HCT116 (cell line): ENCODE measurements at regions not wholly inside any gene's neighbourhood (a gene's known extent, or its start where the extent isn't known, plus 50 kb on each side); places are given as distances from the start of the nearest gene placed in this dataset.

Experiments
- ATAC-seq: fragments of 200-7000 bp; cut with Tn5 transposase; 2 replicates; pipeline ENCODE4 v1.9.1; 2020; ENCODE audit warnings: mild to moderate bottlenecking, moderate library complexity
- BruUV-seq: library from RNA; stranded (reverse); fragments of 400-500 nt; replicated peaks from 2 replicates; lab custom pipeline; 2021; lab: Mats Ljungman, UMichigan
- CTCF ChIA-PET: fragments of 300-600 bp; sonication (Branson Sonifier 250); formaldehyde crosslinking; loops from one replicate; lab custom pipeline; 2021; ENCODE audit warnings: antibody characterized with exemption; lab: Charles Lee
- POLR2A ChIA-PET: fragments of 300-600, 350-600 bp; sonication (Branson Sonifier 250); formaldehyde crosslinking; loops from one replicate; lab custom pipeline; 2021; ENCODE audit warnings: antibody characterized with exemption; lab: Charles Lee
- RAD21 ChIA-PET, 2 experiments: fragments of 300-600 bp; sonication (Branson Sonifier 250); formaldehyde crosslinking; loops; one replicate each; lab custom pipeline; 2023; ENCODE audit warnings: low total read pairs in 2 of 2; ENCODE audit not compliant: uncharacterized antibody in 2 of 2, unreplicated experiment in 2 of 2, low non-redundant PET in 1 of 2; lab: Charles Lee
- DNase-seq: peaks from one replicate; pipeline ENCODE4 v3.0.0-alpha.2; 2010; ENCODE audit warnings: low read depth, low spot score
- H2AFZ ChIP-seq: fragments of 200-600 bp; shearing (Covaris generic), sonication (generic); 2 replicates; pipeline ENCODE4 v1.6.1; 2017; ENCODE audit warnings: low read depth, mixed run types, mixed read lengths, antibody characterized with exemption, low read length; ENCODE audit not compliant: poor library complexity, severe bottlenecking
- H3K27ac ChIP-seq: 2 replicates; pipeline ENCODE4 v1.5.1; 2012; ENCODE audit warnings: low read depth, low read length
- H3K27me3 ChIP-seq: fragments of 200-600 bp; sonication (generic); 2 replicates; pipeline ENCODE4 v1.6.1; 2016; ENCODE audit warnings: mixed run types, low read length, mixed read lengths; ENCODE audit not compliant: insufficient read depth
- H3K36me3 ChIP-seq, 2 experiments: fragments of 200-500 bp in 1 of 2; fragments of 200-600 bp in 1 of 2; sonication (Bioruptor generic) in 1 of 2; sonication (generic) in 1 of 2; 2 replicates each; pipeline versions ENCODE4 v1.5.1 to v1.6.1; 2014 to 2016; ENCODE audit warnings: low read length in 2 of 2, inconsistent platforms in 1 of 2, mixed read lengths in 1 of 2, mixed run types in 1 of 2; ENCODE audit not compliant: insufficient read depth in 2 of 2, control insufficient read depth in 1 of 2
- H3K4me1 ChIP-seq, 2 experiments: fragments of 200-600 bp in 1 of 2; sonication (generic) in 1 of 2; 2 replicates each; pipeline versions ENCODE4 v1.5.1 to v1.6.1; 2012 to 2017; ENCODE audit warnings: low read length in 2 of 2, inconsistent platforms in 1 of 2, mild to moderate bottlenecking in 1 of 2, mixed read lengths in 1 of 2, mixed run types in 1 of 2, moderate library complexity in 1 of 2; ENCODE audit not compliant: insufficient read depth in 2 of 2, control insufficient read depth in 1 of 2
- H3K4me2 ChIP-seq: fragments of 200-600 bp; sonication (generic); 2 replicates; pipeline ENCODE4 v1.6.1; 2017; ENCODE audit warnings: mixed run types, low read length, mixed read lengths
- H3K4me3 ChIP-seq, 2 experiments: fragments of 200-600 bp in 1 of 2; sonication (generic) in 1 of 2; replicated peaks in 1 of 2; 2 replicates each; pipeline ENCODE4 v1.5.1; 2011 to 2016; ENCODE audit warnings: low read length in 2 of 2, control low read depth in 1 of 2, low read depth in 1 of 2, mild to moderate bottlenecking in 1 of 2, mixed read lengths in 1 of 2, mixed run types in 1 of 2
- H3K79me2 ChIP-seq: fragments of 200-600 bp; sonication (generic); 2 replicates; pipeline ENCODE4 v1.6.1; 2017; ENCODE audit warnings: mild to moderate bottlenecking, mixed run types, low read length, moderate library complexity, mixed read lengths; ENCODE audit not compliant: insufficient read depth
- H3K9ac ChIP-seq: fragments of 200-600 bp; sonication (generic); 2 replicates; pipeline ENCODE4 v1.6.1; 2016; ENCODE audit warnings: low read length, mixed read lengths
- H3K9me2 ChIP-seq: fragments of 200-600 bp; sonication (generic), shearing (Covaris generic); 2 replicates; pipeline ENCODE4 v1.6.1; 2017; ENCODE audit warnings: mixed run types, mild to moderate bottlenecking, moderate library complexity; ENCODE audit not compliant: insufficient read depth
- H3K9me3 ChIP-seq, 2 experiments: fragments of 200-500 bp in 1 of 2; fragments of 200-600 bp in 1 of 2; sonication (Bioruptor generic) in 1 of 2; sonication (generic) in 1 of 2; 2 replicates each; pipeline ENCODE4 v1.6.1; 2014 to 2017; ENCODE audit warnings: low read length in 2 of 2, mixed read lengths in 2 of 2, inconsistent platforms in 1 of 2, low read depth in 1 of 2, mild to moderate bottlenecking in 1 of 2, mixed run types in 1 of 2, moderate library complexity in 1 of 2; ENCODE audit not compliant: control insufficient read depth in 1 of 2, insufficient read depth in 1 of 2
- H4K20me1 ChIP-seq: fragments of 200-600 bp; sonication (generic), shearing (Covaris generic); 2 replicates; pipeline ENCODE4 v1.6.1; 2017; ENCODE audit warnings: mixed run types, mild to moderate bottlenecking, moderate library complexity; ENCODE audit not compliant: insufficient read depth
- ATF3 ChIP-seq: IDR thresholded peaks from 2 replicates; pipeline ENCODE4 v1.6.1; 2012
- CBX3 ChIP-seq: IDR thresholded peaks from 2 replicates; pipeline ENCODE4 v1.6.1; 2012; ENCODE audit warnings: low read depth
- CEBPB ChIP-seq: IDR thresholded peaks from 2 replicates; pipeline ENCODE4 v1.6.1; 2012; ENCODE audit warnings: low read depth
- CTCF ChIP-seq, 3 experiments: fragments of 200-600 bp in 1 of 3; sonication (generic) in 1 of 3; IDR thresholded peaks in 2 of 3; conservative IDR thresholded peaks in 1 of 3; 2 replicates each; pipeline ENCODE4 v1.5.1; 2012 to 2017; ENCODE audit warnings: low read depth in 2 of 3, low read length in 2 of 3, antibody characterized with exemption in 1 of 3, borderline replicate concordance in 1 of 3, control low read depth in 1 of 3, mild to moderate bottlenecking in 1 of 3, mixed read lengths in 1 of 3, mixed run types in 1 of 3, moderate library complexity in 1 of 3; ENCODE audit not compliant: insufficient read depth in 1 of 3
- EGR1 ChIP-seq: IDR thresholded peaks from 2 replicates; pipeline ENCODE4 v1.6.1; 2012; ENCODE audit warnings: low read depth
- ELF1 ChIP-seq: IDR thresholded peaks from 2 replicates; pipeline ENCODE4 v1.6.1; 2012; ENCODE audit warnings: low read depth, borderline replicate concordance
- EZH2phosphoT487 ChIP-seq: fragments of 200-600 bp; IDR thresholded peaks from 2 replicates; pipeline ENCODE4 v1.6.1; 2018; ENCODE audit warnings: antibody characterized with exemption, borderline replicate concordance
- JUND ChIP-seq: IDR thresholded peaks from 2 replicates; pipeline ENCODE4 v1.6.1; 2012
- MAX ChIP-seq: IDR thresholded peaks from 2 replicates; pipeline ENCODE4 v1.6.1; 2012
- RAD21 ChIP-seq: IDR thresholded peaks from 2 replicates; pipeline ENCODE4 v1.6.1; 2012; ENCODE audit warnings: low read depth, mild to moderate bottlenecking
- SIN3A ChIP-seq: IDR thresholded peaks from 2 replicates; pipeline ENCODE4 v1.6.1; 2012; ENCODE audit warnings: low read depth
- SP1 ChIP-seq: IDR thresholded peaks from 2 replicates; pipeline ENCODE4 v1.6.1; 2012; ENCODE audit warnings: low read depth
- ZBTB33 ChIP-seq: IDR thresholded peaks from 2 replicates; pipeline ENCODE4 v1.6.1; 2011; ENCODE audit warnings: mild to moderate bottlenecking, low read length, moderate library complexity; ENCODE audit not compliant: insufficient replicate concordance; ENCODE audit errors: extremely low read depth
- ZFX ChIP-seq: fragments of 450-650 bp; IDR thresholded peaks from 2 replicates; pipeline ENCODE4 v1.6.1; 2017
- intact Hi-C: fragments of 100-400 bp; cut with micrococcal nuclease; formaldehyde crosslinking; loops from 2 replicates; pipeline ENCODE4 v1.10.0; 2022

- no peak overlapping the region for H2AFZ ChIP-seq
- no TSS peak for BruUV-seq
Measured at GRCh38 chr18:55878224-55878623, 290.2 kb upstream of the TCF4 start.

More at GRCh38 chr18:55878224-55878623, 290.2 kb upstream of the TCF4 start:
- no peaks in the 10 kb centered on the region for H3K79me2 ChIP-seq
- intact Hi-C loops = no loop called here
- no peak overlapping the region for H3K27ac ChIP-seq
- ChIA-PET CTCF (no interaction called here), RAD21 (no interaction called here), POLR2A (no interaction called here)
- H3K9ac ChIP-seq = no peak overlapping the region
- DNase-seq (no peak), ATAC-seq (no peak)
- H3K27me3 ChIP-seq = no peaks in the 10 kb centered on the region
- H4K20me1 ChIP-seq = no peaks in the 10 kb centered on the region
- peaks cover 0 to 32% of the 10 kb centered on the region in 2 experiments; a peak in 3 of 4 replicates for H3K9me3 ChIP-seq
- no peak overlapping the region for H3K4me2 ChIP-seq
- no peaks in the 10 kb centered on the region for H3K36me3 ChIP-seq
- no peaks in the 10 kb centered on the region for H3K4me1 ChIP-seq
- H3K9me2 ChIP-seq = no peaks in the 10 kb centered on the region
- TF ChIP-seq EZH2phosphoT487 (no peak), ATF3 (no peak), JUND (no peak), SIN3A (no peak), CEBPB (no peak), RAD21 (no peak), MAX (no peak), EGR1 (no peak), CTCF (IDR thresholded peaks at IDR 0.05 in 2 of 3, conservative IDR thresholded peaks at IDR 0.05 in 1 of 3; ENCODE audit: borderline replicate concordance in 1 of 3, insufficient read depth in 1 of 3, low read depth in 2 of 3, low read length in 2 of 3) (no peak), CBX3 (no peak), SP1 (no peak), ELF1 (no peak), ZFX (no peak), ZBTB33 (no peak)
- H3K4me3 ChIP-seq = no peak overlapping the region
